Stimulated activated CD4-positive, alpha-beta T cell treated with anti-CD3 and anti-CD28 coated beads, Interleukin-1b, Interleukin-23, amount 100 ng/mL, for 48 hours (primary cell): ENCODE measurements at regions not wholly inside any gene's neighbourhood (a gene's known extent, or its start where the extent isn't known, plus 50 kb on each side); places are given as distances from the start of the nearest gene placed in this dataset.

ENCODE experiments used
- DNase-seq: peaks from one replicate; pipeline ENCODE4 v3.0.0-alpha.2; 2020

- DNase-seq = no peak
These were observed 973.1 kb downstream of the TMEM182 start for GRCh38 chr2:103734911-103735310.

- no peak for DNase-seq
These were observed 976.3 kb downstream of the TMEM182 start for GRCh38 chr2:103738108-103738507.

DNA sequence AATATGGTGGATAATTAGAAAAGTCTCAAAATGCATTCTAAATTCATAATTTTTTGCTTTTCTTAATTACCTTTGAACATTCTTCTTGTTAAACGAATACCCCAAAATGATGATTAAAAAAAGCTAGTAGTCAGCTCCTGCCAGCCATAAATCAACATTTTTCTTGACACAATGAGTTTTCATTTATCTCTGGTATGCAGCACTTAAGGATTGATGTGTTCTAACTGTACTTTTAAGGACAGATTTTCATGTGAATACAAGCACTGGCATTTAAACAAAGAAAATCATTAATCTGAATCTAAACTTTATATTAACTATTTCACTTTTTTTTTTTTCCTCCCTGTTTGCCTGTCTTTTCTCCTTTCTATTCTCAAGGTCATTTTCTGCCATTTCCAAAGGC is 976.8 kb downstream of the TMEM182 start:
- DNase-seq = no peak

GRCh38 chr2:103739186-103739585 is 977.4 kb downstream of the TMEM182 start:
- DNase-seq = no peak

DNA sequence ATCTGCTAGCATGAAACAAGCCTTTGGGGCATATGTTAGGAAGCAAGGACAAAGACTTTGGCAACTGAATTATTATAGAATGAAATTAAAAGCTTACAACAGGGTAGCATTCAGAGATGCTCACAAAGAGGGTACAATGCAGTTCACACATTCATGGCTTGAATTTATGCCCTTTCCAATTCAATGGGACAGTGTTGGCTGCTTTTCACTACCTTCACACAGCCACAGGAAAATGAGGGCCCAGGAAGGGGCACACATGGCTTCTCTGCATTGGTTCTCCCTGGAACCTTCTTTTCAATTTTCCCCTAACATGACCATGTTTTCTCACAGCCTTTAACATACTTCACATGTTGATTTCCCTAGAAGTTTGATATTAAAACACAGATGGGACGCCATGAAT is 978.1 kb downstream of the TMEM182 start:
- no peak for DNase-seq

GRCh38 chr2:103740631-103741030 is 978.8 kb downstream of the TMEM182 start:
- no peak for DNase-seq

- DNase-seq = no peak
These were observed 981.4 kb downstream of the TMEM182 start for GRCh38 chr2:103743195-103743594.

DNA sequence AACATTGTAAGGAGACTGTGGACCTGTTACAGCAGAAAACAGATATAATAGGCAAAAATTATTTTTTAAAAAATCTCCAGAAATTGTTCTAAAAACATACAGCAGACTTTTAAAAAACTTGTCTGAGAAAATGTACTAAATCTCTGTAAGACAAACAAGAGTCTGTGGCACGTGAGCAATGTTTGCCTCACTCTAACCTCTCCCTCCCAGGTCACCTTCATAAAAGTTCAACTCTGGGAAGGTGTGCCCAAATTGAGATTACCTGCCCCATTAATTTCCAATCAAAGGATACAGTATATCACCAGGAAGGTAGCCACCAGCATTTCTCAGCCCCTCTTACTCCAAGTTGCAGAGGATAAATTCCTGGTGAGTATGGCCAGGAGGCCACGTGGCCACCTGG is 992.7 kb downstream of the TMEM182 start:
- no peak for DNase-seq

- DNase-seq = no peak
These were observed 1012.1 kb downstream of the TMEM182 start for GRCh38 chr2:103773884-103774283.

DNA sequence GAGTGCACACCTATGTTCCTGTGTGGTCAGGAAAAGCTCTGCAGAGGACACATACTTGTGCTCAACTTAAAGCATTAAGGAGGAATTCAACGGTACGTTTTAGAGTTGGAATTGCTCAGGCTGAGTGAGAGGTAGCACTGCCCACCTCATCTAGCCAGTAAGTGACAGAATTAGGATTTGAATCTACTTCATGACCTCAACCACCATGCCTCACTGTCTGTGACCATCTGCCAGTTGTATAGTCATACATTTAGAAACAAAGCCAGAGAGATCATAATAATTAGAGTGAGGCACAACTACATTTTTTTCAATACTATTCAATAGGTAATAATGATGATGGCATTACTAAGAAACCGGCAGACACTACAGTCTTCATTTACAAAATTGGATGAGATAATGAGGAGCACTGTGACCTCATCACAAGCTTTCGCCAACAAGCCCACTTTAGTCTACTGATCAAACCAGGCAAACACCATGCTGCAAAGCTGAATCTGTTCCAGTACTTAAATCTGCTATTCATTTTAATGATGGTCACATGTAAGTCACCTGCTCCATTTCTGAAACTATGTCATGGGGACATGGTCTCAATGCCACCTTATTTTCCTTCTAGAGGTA is 1018.4 kb downstream of the TMEM182 start:
- no peak for DNase-seq

- no peak for DNase-seq
These were observed 1019.5 kb downstream of the TMEM182 start for GRCh38 chr2:103781313-103781712.

- no peak for DNase-seq
These were observed 1022.4 kb downstream of the TMEM182 start for GRCh38 chr2:103784261-103784660.

GRCh38 chr2:103785432-103785831 is 1023.6 kb downstream of the TMEM182 start:
- no peak for DNase-seq

DNA sequence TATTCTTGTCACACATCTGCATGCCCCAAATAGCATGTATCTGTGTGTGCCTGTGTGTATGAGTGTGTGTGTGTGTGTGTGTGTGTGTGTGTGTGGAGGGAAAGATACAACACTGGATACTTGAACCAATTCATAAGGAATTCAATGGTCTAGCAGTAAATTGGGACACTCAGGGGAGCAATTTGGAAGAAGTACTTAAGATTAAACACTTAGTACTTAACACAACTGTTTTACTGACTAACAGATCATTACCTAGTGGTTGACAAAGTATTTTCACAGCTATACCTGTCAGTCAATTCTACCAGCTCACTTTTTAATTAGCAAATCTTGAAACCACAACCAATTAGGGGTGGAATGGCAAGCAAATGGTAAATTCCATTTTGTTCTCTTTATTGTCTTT is 1024.1 kb downstream of the TMEM182 start:
- DNase-seq = no peak

- DNase-seq = no peak
These were observed 1026.6 kb downstream of the TMEM182 start for GRCh38 chr2:103788389-103788788.

GRCh38 chr2:103788951-103789350 is 1027.1 kb downstream of the TMEM182 start:
- no peak for DNase-seq

DNA sequence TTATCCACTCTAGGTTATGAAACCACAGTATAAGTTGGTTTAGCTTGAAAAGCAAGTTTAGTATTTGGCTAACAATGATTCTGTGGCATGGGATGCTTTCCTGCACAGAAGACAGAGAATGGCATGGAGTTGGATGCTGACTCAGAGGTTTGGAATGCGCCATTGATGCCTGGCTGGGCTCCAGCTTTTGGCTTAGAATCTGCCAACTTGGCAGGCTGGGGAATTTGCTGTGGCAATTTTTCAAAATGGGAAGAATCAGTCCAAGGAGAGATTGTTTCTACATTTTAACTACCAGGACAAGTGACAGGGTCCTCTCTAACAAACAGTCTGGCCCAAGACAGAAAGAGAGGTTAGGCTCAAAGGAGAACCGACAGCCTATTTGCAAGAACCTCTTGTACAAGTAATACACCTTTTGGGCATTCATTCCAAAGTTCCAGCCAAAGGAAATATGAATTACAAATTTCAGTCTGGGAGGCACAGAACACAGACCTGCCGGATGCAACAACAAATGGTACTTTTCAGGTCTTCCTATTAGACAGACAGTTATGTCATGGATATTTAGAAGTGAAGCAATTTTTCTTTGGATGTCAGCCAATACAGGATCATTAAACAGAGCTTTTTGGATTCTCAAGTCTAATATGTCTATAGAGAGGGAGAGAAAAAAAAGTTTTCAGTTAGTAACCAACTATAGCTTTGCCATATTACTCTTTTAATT is 1027.7 kb downstream of the TMEM182 start:
- no peak for DNase-seq

- no peak for DNase-seq
These were observed 1030.2 kb downstream of the TMEM182 start for GRCh38 chr2:103792042-103792441.

- no peak for DNase-seq
These were observed 1036.5 kb downstream of the TMEM182 start for GRCh38 chr2:103798291-103798690.

- no peak for DNase-seq
These were observed 1042.2 kb downstream of the TMEM182 start for GRCh38 chr2:103804013-103804412.

DNA sequence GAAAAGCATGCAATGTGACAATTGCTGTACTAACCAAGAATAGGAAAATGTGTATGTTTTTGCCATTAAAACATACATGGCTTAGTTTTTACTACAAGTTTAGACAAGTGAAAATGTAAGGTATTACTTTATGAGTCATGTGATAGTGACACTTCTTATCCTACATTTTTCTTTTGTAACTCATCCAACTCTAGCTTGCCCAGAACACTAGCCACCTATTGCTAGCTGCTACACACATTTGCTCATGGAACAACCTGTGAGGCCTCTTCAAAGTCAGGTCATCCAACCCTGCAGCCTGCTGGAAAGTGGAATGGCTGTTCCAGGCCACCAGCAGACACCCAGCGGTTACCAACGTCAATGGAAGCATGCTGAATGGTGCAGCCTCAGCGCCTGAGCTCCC is 1043.9 kb downstream of the TMEM182 start:
- no peak for DNase-seq

- no peak for DNase-seq
These were observed 1045.1 kb upstream of the POU3F3 start for GRCh38 chr2:103808814-103809213.

GRCh38 chr2:103809415-103809814 is 1044.5 kb upstream of the POU3F3 start:
- no peak for DNase-seq

- no peak for DNase-seq
These were observed 1043.9 kb upstream of the POU3F3 start for GRCh38 chr2:103809941-103810441.

DNA sequence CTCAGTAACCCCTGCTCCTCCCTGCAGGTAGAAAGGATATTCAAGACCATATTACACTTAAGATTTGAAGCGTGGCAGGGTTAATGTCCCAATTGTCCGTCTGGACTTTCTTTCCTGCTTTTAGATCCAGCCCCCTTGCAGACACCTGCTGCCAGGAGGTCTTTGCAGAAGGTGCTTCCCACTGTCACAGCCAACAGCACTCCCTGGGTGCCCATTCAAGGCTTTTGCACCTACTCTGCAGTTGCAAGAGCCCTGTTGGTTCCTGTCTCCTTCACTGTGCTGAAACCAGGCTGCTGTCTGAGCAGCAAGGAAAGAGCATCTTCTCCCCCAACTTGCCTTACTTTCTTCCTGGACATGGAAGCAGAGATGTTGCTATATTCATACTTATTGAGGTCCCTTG is 1043.0 kb upstream of the POU3F3 start:
- DNase-seq = no peak
